CD4-positive, alpha-beta memory T cell (primary cell): ENCODE measurements at regions not wholly inside any gene's neighbourhood (a gene's known extent, or its start where the extent isn't known, plus 50 kb on each side); places are given as distances from the start of the nearest gene placed in this dataset.

ENCODE experiments used
- CTCF ChIA-PET: fragments of 350-600 bp; sonication (Branson Sonifier 250); formaldehyde crosslinking; loops from one replicate; lab custom pipeline; 2021; ENCODE audit warnings: inconsistent platforms; ENCODE audit not compliant: partially characterized antibody; lab: Charles Lee
- POLR2A ChIA-PET: fragments of 350-600 bp; sonication (Branson Sonifier 250); formaldehyde crosslinking; loops from one replicate; lab custom pipeline; 2021; ENCODE audit not compliant: partially characterized antibody; lab: Charles Lee
- DNase-seq, 5 donors: peaks; one replicate each; pipeline versions ENCODE4 v3.0.0 to v3.0.0-alpha.2; 2020 to 2022; ENCODE audit warnings: mixed read lengths in 1 of 5
- H3K27ac ChIP-seq: one replicate; pipeline ENCODE4 v1.7.0; 2013; ENCODE audit warnings: low read depth, low read length
- H3K27me3 ChIP-seq: 2 replicates; pipeline ENCODE4 v1.7.0; 2013; ENCODE audit warnings: mild to moderate bottlenecking, low read length, moderate library complexity; ENCODE audit not compliant: insufficient read depth
- H3K36me3 ChIP-seq: 2 replicates; pipeline ENCODE4 v1.7.0; 2013; ENCODE audit warnings: mild to moderate bottlenecking, low read length, moderate library complexity; ENCODE audit not compliant: insufficient read depth
- H3K4me1 ChIP-seq: 2 replicates; pipeline ENCODE4 v1.7.0; 2013; ENCODE audit warnings: mild to moderate bottlenecking, low read length, moderate library complexity; ENCODE audit not compliant: insufficient read depth
- H3K4me3 ChIP-seq, 2 donors: one replicate each; pipeline ENCODE4 v1.7.0; 2013; ENCODE audit warnings: low read length in 2 of 2, mild to moderate bottlenecking in 1 of 2
- H3K9me3 ChIP-seq, 2 donors: one replicate each; pipeline ENCODE4 v1.7.0; 2013; ENCODE audit warnings: low read length in 2 of 2, control low read depth in 1 of 2; ENCODE audit not compliant: control insufficient read depth in 1 of 2
- H3K27ac Mint-ChIP-seq, 7 donors: one replicate each; pipeline ENCODE4 v1.8.0; 2020 to 2021; ENCODE audit warnings: mixed read lengths in 7 of 7, mild to moderate bottlenecking in 6 of 7, inconsistent platforms in 3 of 7, moderate library complexity in 3 of 7
- H3K27me3 Mint-ChIP-seq, 2 donors: one replicate each; pipeline ENCODE4 v1.8.0; 2020 to 2021; ENCODE audit warnings: mixed read lengths in 2 of 2
- H3K36me3 Mint-ChIP-seq, 2 donors: one replicate each; pipeline ENCODE4 v1.8.0; 2020 to 2021; ENCODE audit warnings: mixed read lengths in 2 of 2, inconsistent platforms in 1 of 2, mild to moderate bottlenecking in 1 of 2
- H3K4me1 Mint-ChIP-seq, 4 donors: one replicate each; pipeline ENCODE4 v1.8.0; 2020 to 2021; ENCODE audit warnings: mixed read lengths in 4 of 4, mild to moderate bottlenecking in 1 of 4
- H3K4me3 Mint-ChIP-seq, 8 donors: one replicate each; pipeline ENCODE4 v1.8.0; 2020 to 2021; ENCODE audit warnings: mixed read lengths in 8 of 8, mild to moderate bottlenecking in 7 of 8, moderate library complexity in 6 of 8, inconsistent platforms in 3 of 8
- H3K9me3 Mint-ChIP-seq, 8 donors: one replicate each; pipeline ENCODE4 v1.8.0; 2020 to 2021; ENCODE audit warnings: mixed read lengths in 8 of 8, mild to moderate bottlenecking in 5 of 8, inconsistent platforms in 3 of 8, moderate library complexity in 1 of 8
- intact Hi-C: fragments of 100-400 bp; cut with micrococcal nuclease; formaldehyde crosslinking; loops from one replicate; pipeline ENCODE4 v1.15.1; 2023

- H3K27ac Mint-ChIP-seq: no peak overlapping the region
- no peaks in the 10 kb centered on the region for H3K27me3 Mint-ChIP-seq
- no peaks in the 10 kb centered on the region for H3K36me3 ChIP-seq
- H3K36me3 Mint-ChIP-seq: no peaks in the 10 kb centered on the region
- H3K9me3 Mint-ChIP-seq: peaks cover 0 to 5% (median 0%) of the 10 kb centered on the region in 8 donors
- H3K27ac ChIP-seq: no peak overlapping the region
- POLR2A ChIA-PET: no interaction called here
- intact Hi-C loops: no loop called here
- no peak overlapping the region for H3K4me3 ChIP-seq
- H3K4me1 Mint-ChIP-seq: no peaks in the 10 kb centered on the region
- H3K27me3 ChIP-seq: no peaks in the 10 kb centered on the region
- H3K9me3 ChIP-seq: no peaks in the 10 kb centered on the region
- no peak for DNase-seq
- H3K4me3 Mint-ChIP-seq: no peak overlapping the region
- CTCF ChIA-PET: no interaction called here
- no peaks in the 10 kb centered on the region for H3K4me1 ChIP-seq
Measured at GRCh38 chr18:78519394-78520062, 460.1 kb upstream of the SALL3 start.

DNA sequence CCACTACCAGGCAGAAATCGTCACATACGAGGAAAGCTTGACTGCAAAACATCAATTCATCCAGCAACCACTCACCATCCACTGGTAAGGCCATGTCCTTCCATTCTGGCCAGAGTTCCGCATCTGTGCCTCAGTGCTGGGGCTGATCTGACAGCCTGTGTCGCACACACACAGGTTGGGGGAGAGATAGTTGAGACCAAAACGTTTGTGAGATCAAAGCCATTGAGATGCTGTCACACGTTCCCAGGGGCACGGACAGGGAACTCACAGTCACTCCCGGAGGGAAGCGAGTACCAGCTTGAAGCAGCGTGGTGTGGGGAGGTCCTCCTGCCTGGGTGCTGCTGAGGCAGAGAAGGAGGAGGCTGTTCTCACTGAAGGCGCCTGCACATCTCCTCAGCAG, 458.5 kb upstream of the SALL3 start:
- no peaks in the 10 kb centered on the region for H3K36me3 Mint-ChIP-seq
- no peaks in the 10 kb centered on the region for H3K27me3 Mint-ChIP-seq
- H3K27me3 ChIP-seq: no peaks in the 10 kb centered on the region
- no peaks in the 10 kb centered on the region for H3K9me3 ChIP-seq
- H3K4me3 ChIP-seq: no peak overlapping the region
- H3K36me3 ChIP-seq: no peaks in the 10 kb centered on the region
- POLR2A ChIA-PET: no interaction called here
- peaks cover 0 to 5% (median 0%) of the 10 kb centered on the region in 8 donors for H3K9me3 Mint-ChIP-seq
- H3K4me3 Mint-ChIP-seq: no peak overlapping the region
- H3K4me1 ChIP-seq: no peaks in the 10 kb centered on the region
- intact Hi-C loops: no loop called here
- H3K27ac Mint-ChIP-seq: no peak overlapping the region
- CTCF ChIA-PET: no interaction called here
- no peak overlapping the region for H3K27ac ChIP-seq
- DNase-seq: no peak
- H3K4me1 Mint-ChIP-seq: no peaks in the 10 kb centered on the region

DNA sequence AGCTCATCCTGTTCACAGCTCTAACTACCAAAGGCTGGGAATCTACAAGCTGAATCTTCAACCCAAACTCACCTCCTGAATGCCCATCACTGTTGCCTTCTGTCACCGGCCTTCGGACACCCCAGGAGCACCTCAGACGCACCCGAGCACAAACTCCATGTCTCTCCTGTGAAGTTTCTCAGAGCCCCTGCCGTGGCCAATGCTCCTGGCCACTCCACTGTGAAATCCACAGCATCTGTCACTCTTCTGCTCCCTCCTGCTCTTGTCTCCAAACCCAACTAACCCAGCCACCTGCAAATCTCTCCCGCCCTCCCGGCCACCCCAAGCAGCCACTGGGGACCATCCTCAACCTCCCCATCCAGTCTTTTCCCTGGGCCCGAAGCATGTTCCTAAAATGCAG, 457.9 kb upstream of the SALL3 start:
- ChIA-PET POLR2A (no interaction called here), CTCF (no interaction called here)
- H3K4me1 Mint-ChIP-seq: no peaks in the 10 kb centered on the region
- Histone ChIP-seq H3K4me1 (no peaks in the 10 kb centered on the region), H3K27me3 (no peaks in the 10 kb centered on the region), H3K4me3 (no peak overlapping the region), H3K27ac (no peak overlapping the region), H3K9me3 (no peaks in the 10 kb centered on the region), H3K36me3 (no peaks in the 10 kb centered on the region)
- no peaks in the 10 kb centered on the region for H3K27me3 Mint-ChIP-seq
- intact Hi-C loops: no loop called here
- no peaks in the 10 kb centered on the region for H3K36me3 Mint-ChIP-seq
- DNase-seq: no peak
- H3K4me3 Mint-ChIP-seq: no peak overlapping the region
- peaks cover 0 to 5% (median 0%) of the 10 kb centered on the region in 8 donors for H3K9me3 Mint-ChIP-seq
- no peak overlapping the region for H3K27ac Mint-ChIP-seq

- Histone ChIP-seq H3K9me3 (no peaks in the 10 kb centered on the region), H3K4me1 (no peaks in the 10 kb centered on the region), H3K27me3 (no peaks in the 10 kb centered on the region), H3K36me3 (no peaks in the 10 kb centered on the region), H3K27ac (no peak overlapping the region), H3K4me3 (no peak overlapping the region)
- intact Hi-C loops: no loop called here
- H3K36me3 Mint-ChIP-seq: no peaks in the 10 kb centered on the region
- ChIA-PET POLR2A (no interaction called here), CTCF (no interaction called here)
- H3K27ac Mint-ChIP-seq: no peak overlapping the region
- H3K4me3 Mint-ChIP-seq: no peak overlapping the region
- H3K9me3 Mint-ChIP-seq: peaks cover 0 to 5% (median 0%) of the 10 kb centered on the region in 8 donors
- H3K27me3 Mint-ChIP-seq: no peaks in the 10 kb centered on the region
- no peak for DNase-seq
- no peaks in the 10 kb centered on the region for H3K4me1 Mint-ChIP-seq
Measured at GRCh38 chr18:78522507-78522906, 457.1 kb upstream of the SALL3 start.

DNA sequence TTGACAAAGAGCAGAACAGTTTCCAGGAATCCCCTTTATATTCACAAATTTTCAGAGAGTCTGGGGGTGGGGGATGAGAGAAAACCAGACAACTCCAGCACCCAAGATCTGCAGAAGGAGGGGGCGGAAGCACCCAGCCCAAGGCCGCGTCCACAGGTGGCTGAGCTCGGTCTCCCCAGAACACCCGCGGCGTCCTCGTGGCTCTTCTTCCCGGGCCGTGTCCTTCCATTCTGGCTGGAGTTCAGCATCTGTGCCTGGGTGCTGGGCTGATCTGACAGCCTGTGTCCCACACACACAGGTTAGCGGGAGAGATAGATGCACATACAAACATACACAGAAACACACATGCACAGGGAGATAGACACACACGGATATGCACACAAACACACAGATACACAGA, 455.8 kb upstream of the SALL3 start:
- POLR2A ChIA-PET: no interaction called here
- Mint-ChIP-seq H3K4me1 (no peaks in the 10 kb centered on the region), H3K27me3 (no peaks in the 10 kb centered on the region), H3K27ac (no peak overlapping the region), H3K36me3 (no peaks in the 10 kb centered on the region), H3K4me3 (no peak overlapping the region), H3K9me3 (peaks cover 0 to 7% (median 0%) of the 10 kb centered on the region in 8 donors)
- Histone ChIP-seq H3K27me3 (no peaks in the 10 kb centered on the region), H3K9me3 (no peaks in the 10 kb centered on the region), H3K4me3 (no peak overlapping the region), H3K4me1 (no peaks in the 10 kb centered on the region), H3K36me3 (no peaks in the 10 kb centered on the region), H3K27ac (no peak overlapping the region)
- intact Hi-C loops: no loop called here
- no peak for DNase-seq
- CTCF ChIA-PET: no interaction called here

DNA sequence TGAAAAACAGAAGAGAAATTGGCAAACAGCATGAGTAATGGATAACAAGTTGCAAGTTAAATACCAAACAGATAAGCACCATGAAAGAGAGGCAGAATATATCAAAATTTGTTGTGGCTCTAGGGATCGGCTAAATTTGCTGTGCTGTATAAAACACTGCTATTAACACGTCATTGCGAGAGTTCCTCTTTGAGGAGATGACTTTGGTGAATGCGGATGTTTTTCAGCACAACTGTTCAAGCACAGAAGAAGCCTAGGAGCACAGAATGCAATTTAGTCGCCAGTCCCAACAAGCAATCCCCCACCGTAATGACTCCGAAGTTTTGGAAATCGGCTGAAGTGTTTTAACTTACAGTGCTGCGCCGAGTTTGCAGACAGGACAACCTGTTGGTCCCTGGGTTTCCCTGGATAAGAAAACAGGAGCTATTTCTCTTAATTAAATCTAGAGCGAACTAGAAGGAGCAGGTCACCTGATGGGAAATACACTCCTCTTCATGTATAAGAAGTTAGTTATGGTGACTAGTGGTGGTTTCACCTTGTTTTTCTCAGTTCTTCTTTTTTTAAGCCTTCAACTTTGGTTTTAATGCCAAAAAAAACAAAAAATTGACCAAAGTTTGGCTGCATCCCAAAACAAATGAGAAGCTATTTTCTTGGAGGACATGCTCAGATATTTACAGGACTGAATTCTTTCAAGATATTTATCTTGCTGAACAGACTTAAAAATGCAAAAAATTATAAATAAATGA, 454.1 kb upstream of the SALL3 start:
- Histone ChIP-seq H3K9me3 (no peaks in the 10 kb centered on the region), H3K36me3 (no peaks in the 10 kb centered on the region), H3K4me3 (no peak overlapping the region), H3K4me1 (no peaks in the 10 kb centered on the region), H3K27ac (no peak overlapping the region), H3K27me3 (no peaks in the 10 kb centered on the region)
- Mint-ChIP-seq H3K27me3 (peaks cover 0 to 1% of the 10 kb centered on the region in 2 donors), H3K9me3 (peaks cover 0 to 6% (median 0%) of the 10 kb centered on the region in 8 donors), H3K4me3 (no peak overlapping the region), H3K4me1 (no peaks in the 10 kb centered on the region), H3K36me3 (no peaks in the 10 kb centered on the region), H3K27ac (no peak overlapping the region)
- POLR2A ChIA-PET: no interaction called here
- CTCF ChIA-PET: no interaction called here
- intact Hi-C loops: no loop called here
- DNase-seq: no peak

DNA sequence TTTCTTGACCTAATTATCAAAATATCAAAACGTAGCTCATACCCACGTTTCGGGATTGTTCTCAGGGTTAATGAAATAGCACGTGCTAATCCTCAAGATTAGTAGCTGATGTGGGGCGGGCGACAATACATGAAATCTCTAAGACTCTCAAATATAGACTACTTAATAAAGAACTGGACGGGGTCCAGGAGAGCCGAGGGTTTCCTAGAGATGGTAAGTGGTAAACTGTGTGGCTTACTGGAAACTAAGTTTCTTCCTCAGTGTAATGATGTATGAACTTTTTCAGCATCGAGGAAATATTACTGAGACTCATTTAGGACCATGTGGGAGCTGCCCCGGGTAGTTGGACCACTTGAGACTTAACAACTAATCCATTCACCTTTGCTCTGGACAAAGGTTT, 453.3 kb upstream of the SALL3 start:
- Mint-ChIP-seq H3K36me3 (no peaks in the 10 kb centered on the region), H3K9me3 (peaks cover 0 to 4% (median 0%) of the 10 kb centered on the region in 8 donors), H3K4me3 (no peak overlapping the region), H3K4me1 (no peaks in the 10 kb centered on the region), H3K27me3 (peaks cover 0 to 1% of the 10 kb centered on the region in 2 donors), H3K27ac (no peak overlapping the region)
- H3K4me3 ChIP-seq: no peak overlapping the region
- intact Hi-C loops: no loop called here
- no peak overlapping the region for H3K27ac ChIP-seq
- H3K4me1 ChIP-seq: no peaks in the 10 kb centered on the region
- POLR2A ChIA-PET: no interaction called here
- H3K9me3 ChIP-seq: no peaks in the 10 kb centered on the region
- CTCF ChIA-PET: no interaction called here
- H3K27me3 ChIP-seq: no peaks in the 10 kb centered on the region
- H3K36me3 ChIP-seq: no peaks in the 10 kb centered on the region
- no peak for DNase-seq
